ENCODE measurements at regions not wholly inside any gene's neighbourhood (a gene's known extent, or its start where the extent isn't known, plus 50 kb on each side); places are given as distances from the start of the nearest gene placed in this dataset.

- no peaks in the 10 kb centered on the region for H3K79me1 ChIP-seq (ENCODE audit: low read depth in 1 of 2, low read length in 2 of 2)
- dilution Hi-C loops (cut with HindIII; ENCODE audit: low sequenced_read_pairs, unreplicated experiment), result no loop called here
- intact Hi-C loops (cut with micrococcal nuclease), result no loop called here
- no peak overlapping the region for H2AFZ ChIP-seq (replicated peaks; ENCODE audit: low read length, poor library complexity)
- H3K27ac ChIP-seq (ENCODE audit: insufficient read depth, low read length), result no peak overlapping the region
- no peaks in the 10 kb centered on the region for H3K4me1 ChIP-seq (ENCODE audit: control insufficient read depth, insufficient read depth, low read length)
- ChIA-PET POLR2A (ENCODE audit: unreplicated experiment) (no interaction called here), CTCF (no interaction called here)
- no peak overlapping the region for H2AK9ac ChIP-seq (replicated peaks; ENCODE audit: low read depth, low read length, poor library complexity)
- H3K4ac ChIP-seq (ENCODE audit: low read depth, low read length), result no peak overlapping the region
- H3K23ac ChIP-seq (ENCODE audit: low read depth, low read length), result no peak overlapping the region
- H3K18ac ChIP-seq (ENCODE audit: low read depth, low read length), result no peak overlapping the region
- H2AK5ac ChIP-seq (ENCODE audit: low read depth, low read length), result no peak overlapping the region
- H3K27me3 ChIP-seq (ENCODE audit: control insufficient read depth, insufficient read depth, low read length), result peaks cover 9% of the 10 kb centered on the region; the same call in 1 of the 2 replicates
- H2BK15ac ChIP-seq (ENCODE audit: low read depth, low read length), result no peak overlapping the region
- H4K5ac ChIP-seq (ENCODE audit: low read depth, low read length), result no peak overlapping the region
- H3K4me2 ChIP-seq (ENCODE audit: low read depth, low read length), result no peak overlapping the region
- no peaks in the 10 kb centered on the region for H4K20me1 ChIP-seq (ENCODE audit: insufficient read depth, low read length)
- 24% methylated on average over 2 of the region's 4 CpGs; no CpG with 5 or more reads in 1 of the 2 experiments for WGBS, 2 experiments (ENCODE audit: extremely low coverage in 2 of 2, insufficient read length in 1 of 2)
- H3K9ac ChIP-seq (ENCODE audit: low read depth, low read length), result no peak overlapping the region
- no peak for DNase-seq
- no peak overlapping the region for H4K8ac ChIP-seq (ENCODE audit: low read depth in 2 of 2, low read length in 2 of 2)
- no peak overlapping the region for H2BK5ac ChIP-seq (ENCODE audit: low read depth, low read length, poor library complexity, severe bottlenecking)
- H2BK120ac ChIP-seq (ENCODE audit: low read depth, low read length), result no peak overlapping the region
- H3K9me3 ChIP-seq (ENCODE audit: control insufficient read depth, insufficient read depth, low read length), result no peaks in the 10 kb centered on the region
- no peak overlapping the region for H3K56ac ChIP-seq (ENCODE audit: extremely low read depth, insufficient read depth, low read length)
- H4K91ac ChIP-seq (ENCODE audit: insufficient read depth, low read depth, low read length), result no peak overlapping the region
- H3K4me3 ChIP-seq (ENCODE audit: insufficient read depth, low read depth, low read length), result no peak overlapping the region
- no peak overlapping the region for H3K14ac ChIP-seq (replicated peaks; ENCODE audit: low read depth, low read length)
- BruUV-seq (replicated peaks), result no TSS peak
- in situ Hi-C loops (cut with MboI; ENCODE audit: low sequenced_read_pairs), result no loop called here
- no peaks in the 10 kb centered on the region for H3K9me1 ChIP-seq (ENCODE audit: insufficient read depth, low read length)
- TF ChIP-seq MAFK (IDR thresholded peaks at IDR 0.05; ENCODE audit: low read depth, low read length), result no peak
- TF ChIP-seq BHLHE40 (IDR thresholded peaks at IDR 0.05; ENCODE audit: low read depth, low read length), result no peak
- TF ChIP-seq RCOR1 (IDR thresholded peaks at IDR 0.05; ENCODE audit: insufficient replicate concordance, low read length), result no peak
- TF ChIP-seq CEBPB (IDR thresholded peaks at IDR 0.05; ENCODE audit: low read depth, low read length), result no peak
- TF ChIP-seq FOS (IDR thresholded peaks at IDR 0.05; ENCODE audit: low read depth, low read length), result no peak
- TF ChIP-seq, protein P1, sequence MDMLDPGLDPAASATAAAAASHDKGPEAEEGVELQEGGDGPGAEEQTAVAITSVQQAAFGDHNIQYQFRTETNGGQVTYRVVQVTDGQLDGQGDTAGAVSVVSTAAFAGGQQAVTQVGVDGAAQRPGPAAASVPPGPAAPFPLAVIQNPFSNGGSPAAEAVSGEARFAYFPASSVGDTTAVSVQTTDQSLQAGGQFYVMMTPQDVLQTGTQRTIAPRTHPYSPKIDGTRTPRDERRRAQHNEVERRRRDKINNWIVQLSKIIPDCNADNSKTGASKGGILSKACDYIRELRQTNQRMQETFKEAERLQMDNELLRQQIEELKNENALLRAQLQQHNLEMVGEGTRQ (IDR thresholded peaks at IDR 0.05; ENCODE audit: low read depth, low read length), result no peak
- TF ChIP-seq MAZ (IDR thresholded peaks at IDR 0.05; ENCODE audit: borderline replicate concordance, low read depth, low read length), result no peak
- no peak for TF ChIP-seq CTCF (conservative IDR thresholded peaks at IDR 0.05; ENCODE audit: low read depth, low read length)
- no peak for TF ChIP-seq RFX5 (IDR thresholded peaks at IDR 0.05; ENCODE audit: low read depth, low read length)
- TF ChIP-seq, protein P2, sequence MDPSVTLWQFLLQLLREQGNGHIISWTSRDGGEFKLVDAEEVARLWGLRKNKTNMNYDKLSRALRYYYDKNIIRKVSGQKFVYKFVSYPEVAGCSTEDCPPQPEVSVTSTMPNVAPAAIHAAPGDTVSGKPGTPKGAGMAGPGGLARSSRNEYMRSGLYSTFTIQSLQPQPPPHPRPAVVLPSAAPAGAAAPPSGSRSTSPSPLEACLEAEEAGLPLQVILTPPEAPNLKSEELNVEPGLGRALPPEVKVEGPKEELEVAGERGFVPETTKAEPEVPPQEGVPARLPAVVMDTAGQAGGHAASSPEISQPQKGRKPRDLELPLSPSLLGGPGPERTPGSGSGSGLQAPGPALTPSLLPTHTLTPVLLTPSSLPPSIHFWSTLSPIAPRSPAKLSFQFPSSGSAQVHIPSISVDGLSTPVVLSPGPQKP (IDR thresholded peaks at IDR 0.05; ENCODE audit: borderline replicate concordance, low read depth, low read length), result no peak
- no peak for TF ChIP-seq SMC3 (IDR thresholded peaks at IDR 0.05; ENCODE audit: low read depth, low read length)
- TF ChIP-seq RAD21 (IDR thresholded peaks at IDR 0.05; ENCODE audit: low read length), result no peak
- H2BK20ac ChIP-seq (ENCODE audit: low read depth, low read length), result no peak overlapping the region
- ATAC-seq (ENCODE audit: low read depth), result no peak
- no peaks in the 10 kb centered on the region for H3K36me3 ChIP-seq (ENCODE audit: control insufficient read depth, insufficient read depth, low read length)
Observed at GRCh38 chr3:127369356-127369935, 81.6 kb upstream of the PRR20G start.

Measured in IMR-90 (cell line).